ENCODE measurements at regions not wholly inside any gene's neighbourhood (a gene's known extent, or its start where the extent isn't known, plus 50 kb on each side); places are given as distances from the start of the nearest gene placed in this dataset.

DNA sequence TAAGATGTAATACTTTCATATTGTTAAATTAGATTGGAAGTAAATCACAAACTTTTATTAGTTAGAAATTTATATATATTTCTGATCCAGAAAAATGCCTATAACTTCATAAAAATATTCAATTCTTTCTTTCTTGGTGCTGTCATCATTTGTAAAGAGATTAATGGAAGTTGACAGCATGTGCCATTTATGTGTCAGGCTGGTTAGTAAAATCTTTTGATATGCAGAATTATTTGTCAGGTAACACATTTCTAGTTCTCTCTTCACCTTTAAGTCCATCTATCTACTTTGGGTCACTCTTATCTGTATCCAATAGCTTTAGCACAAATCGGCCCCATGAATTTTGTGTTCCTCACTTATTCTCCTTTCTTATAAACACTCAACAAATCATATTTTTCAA, 102.9 kb downstream of the ISL1 start:
- TF ChIP-seq, protein P1, sequence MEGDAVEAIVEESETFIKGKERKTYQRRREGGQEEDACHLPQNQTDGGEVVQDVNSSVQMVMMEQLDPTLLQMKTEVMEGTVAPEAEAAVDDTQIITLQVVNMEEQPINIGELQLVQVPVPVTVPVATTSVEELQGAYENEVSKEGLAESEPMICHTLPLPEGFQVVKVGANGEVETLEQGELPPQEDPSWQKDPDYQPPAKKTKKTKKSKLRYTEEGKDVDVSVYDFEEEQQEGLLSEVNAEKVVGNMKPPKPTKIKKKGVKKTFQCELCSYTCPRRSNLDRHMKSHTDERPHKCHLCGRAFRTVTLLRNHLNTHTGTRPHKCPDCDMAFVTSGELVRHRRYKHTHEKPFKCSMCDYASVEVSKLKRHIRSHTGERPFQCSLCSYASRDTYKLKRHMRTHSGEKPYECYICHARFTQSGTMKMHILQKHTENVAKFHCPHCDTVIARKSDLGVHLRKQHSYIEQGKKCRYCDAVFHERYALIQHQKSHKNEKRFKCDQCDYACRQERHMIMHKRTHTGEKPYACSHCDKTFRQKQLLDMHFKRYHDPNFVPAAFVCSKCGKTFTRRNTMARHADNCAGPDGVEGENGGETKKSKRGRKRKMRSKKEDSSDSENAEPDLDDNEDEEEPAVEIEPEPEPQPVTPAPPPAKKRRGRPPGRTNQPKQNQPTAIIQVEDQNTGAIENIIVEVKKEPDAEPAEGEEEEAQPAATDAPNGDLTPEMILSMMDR (IDR thresholded peaks at IDR 0.05) = no peak
- TF ChIP-seq POLR2AphosphoS5 (IDR thresholded peaks at IDR 0.05) = no peak
- TF ChIP-seq POLR2A (IDR thresholded peaks at IDR 0.05) = no peak
